H54 (cell line): ENCODE measurements at regions not wholly inside any gene's neighbourhood (a gene's known extent, or its start where the extent isn't known, plus 50 kb on each side); places are given as distances from the start of the nearest gene placed in this dataset.
"Not testable (repeated sequence)": the region's sequence is repeated elsewhere in the genome, so short reads cannot be mapped to it uniquely, and the experiment has no call there.

Experiments used
- DNase-seq: peaks from one replicate; pipeline ENCODE4 v3.0.0; 2011; ENCODE audit warnings: low spot score, mixed read lengths; ENCODE audit not compliant: insufficient read length
- FAIRE-seq: peaks from 3 replicates; lab custom pipeline; 2011; peaks lifted over from hg19 to GRCh38; lab: Jason Lieb, UNC
- POLR2A ChIP-seq: IDR thresholded peaks from 2 replicates; pipeline ENCODE4 v1.6.1; 2011; ENCODE audit warnings: low read depth, mild to moderate bottlenecking, low read length

GRCh38 chr7:98703916-98704315 is 86.8 kb downstream of the NPTX2 start:
- TF ChIP-seq POLR2A, result no peak
- DNase-seq (no peak), FAIRE-seq (no peak)

GRCh38 chr7:98705626-98706025 is 88.5 kb downstream of the NPTX2 start:
- DNase-seq (no peak), FAIRE-seq (no peak)
- no peak for TF ChIP-seq POLR2A

GRCh38 chr7:98707076-98707475 is 90.0 kb downstream of the NPTX2 start:
- DNase-seq (no peak), FAIRE-seq (no peak)
- no peak for TF ChIP-seq POLR2A

GRCh38 chr7:98711945-98712344 is 94.9 kb downstream of the NPTX2 start:
- no peak for FAIRE-seq
- TF ChIP-seq POLR2A, result no peak
- DNase-seq, result no peak

GRCh38 chr7:98713165-98713810 is 96.2 kb downstream of the NPTX2 start:
- no peak for TF ChIP-seq POLR2A
- DNase-seq, result no peak
- no peak for FAIRE-seq

- DNase-seq, result no peak
- no peak for TF ChIP-seq POLR2A
- FAIRE-seq, result no peak
Observed at GRCh38 chr7:98719396-98719795, 102.3 kb downstream of the NPTX2 start.

- no peak for TF ChIP-seq POLR2A
- FAIRE-seq, result no peak
- DNase-seq, result no peak
Observed at GRCh38 chr7:98722402-98722801, 105.3 kb downstream of the NPTX2 start.

- no peak for FAIRE-seq
- no peak for TF ChIP-seq POLR2A
- no peak for DNase-seq
Observed at GRCh38 chr7:98724591-98724990, 107.5 kb downstream of the NPTX2 start.

GRCh38 chr7:98727146-98727709 is 110.1 kb downstream of the NPTX2 start:
- no peak for DNase-seq
- no peak for FAIRE-seq
- TF ChIP-seq POLR2A, result no peak

- TF ChIP-seq POLR2A, result no peak
- FAIRE-seq, result no peak
Observed at GRCh38 chr7:98728555-98728954, 111.5 kb downstream of the NPTX2 start.

GRCh38 chr7:98729121-98729520 is 112.0 kb downstream of the NPTX2 start:
- DNase-seq, result no peak
- FAIRE-seq, result no peak
- no peak for TF ChIP-seq POLR2A

More at GRCh38 chr7:98728555-98728954, 111.5 kb downstream of the NPTX2 start:
- no peak for DNase-seq

- FAIRE-seq (no peak), DNase-seq (no peak)
- TF ChIP-seq POLR2A, result no peak
Observed at GRCh38 chr7:98730326-98730725, 113.2 kb downstream of the NPTX2 start.

GRCh38 chr7:98731651-98732050 is 114.6 kb downstream of the NPTX2 start:
- FAIRE-seq, result no peak
- TF ChIP-seq POLR2A, result no peak
- DNase-seq, result no peak

- FAIRE-seq, result no peak
- DNase-seq, result peak; percentile 63
- TF ChIP-seq POLR2A, result no peak
Observed at GRCh38 chr7:98733036-98733435, 116.0 kb downstream of the NPTX2 start.

- DNase-seq, result no peak
- TF ChIP-seq POLR2A, result no peak
- no peak for FAIRE-seq
Observed at GRCh38 chr7:98735801-98736200, 118.7 kb downstream of the NPTX2 start.

GRCh38 chr7:98736461-98736860 is 119.4 kb downstream of the NPTX2 start:
- not testable (repeated sequence) for DNase-seq, FAIRE-seq
